ENCODE measurements at regions not wholly inside any gene's neighbourhood (a gene's known extent, or its start where the extent isn't known, plus 50 kb on each side); places are given as distances from the start of the nearest gene placed in this dataset.

DNA sequence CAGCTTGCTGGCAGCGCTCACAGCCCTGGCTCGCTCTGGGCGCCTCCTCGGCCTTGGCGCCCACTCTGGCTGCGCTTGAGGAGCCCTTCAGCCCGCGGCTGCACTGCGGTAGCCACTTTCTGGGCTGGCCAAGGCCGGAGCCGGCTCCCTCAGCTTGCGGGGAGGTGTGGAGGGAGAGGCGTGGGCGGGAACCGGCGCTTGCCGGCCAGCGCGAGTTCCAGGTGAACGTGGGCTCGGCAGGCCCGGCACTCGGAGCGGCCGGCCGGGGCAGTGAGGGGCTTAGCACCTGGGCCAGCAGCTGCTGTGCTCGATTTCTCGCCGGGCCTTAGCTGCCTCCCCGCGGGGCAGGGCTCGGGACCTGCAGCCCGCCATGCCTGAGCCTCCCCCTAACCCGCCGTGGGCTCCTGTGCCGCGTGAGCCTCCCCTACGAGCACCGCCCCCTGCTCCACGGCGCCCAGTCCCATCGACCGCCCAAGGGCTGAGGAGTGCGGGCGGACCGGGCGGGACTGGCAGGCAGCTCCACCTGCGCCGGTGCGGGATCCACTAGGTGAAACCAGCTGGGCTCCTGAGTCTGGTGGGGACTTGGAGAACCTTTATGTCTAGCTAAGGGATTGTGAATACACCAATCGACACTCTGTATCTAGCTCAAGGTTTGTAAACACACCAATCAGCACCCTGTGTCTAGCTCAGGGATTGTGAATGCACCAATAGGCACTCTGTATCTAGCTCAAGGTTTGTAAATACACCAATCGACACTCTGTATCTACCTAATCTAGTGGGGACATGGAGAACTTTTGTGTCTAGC, 1090.1 kb upstream of the TMPRSS15 start (continued):
- TF ChIP-seq NRF1 (conservative IDR thresholded peaks at IDR 0.05 in 1 of 2, IDR thresholded peaks at IDR 0.05 in 1 of 2) = peak; percentile 44 to 53; a peak in 3 of 4 replicates
- TF ChIP-seq POLR2A (conservative IDR thresholded peaks at IDR 0.05) = peak; percentile 46
- TF ChIP-seq EGR1 (conservative IDR thresholded peaks at IDR 0.05) = peak; percentile 85
- TF ChIP-seq RBFOX2 (IDR thresholded peaks at IDR 0.05; ENCODE audit: low read depth, low read length) = peak; percentile 71
- TF ChIP-seq CC2D1A (IDR thresholded peaks at IDR 0.05) = peak; percentile 75
- peak; percentile 20 for TF ChIP-seq TAF1 (IDR thresholded peaks at IDR 0.05; ENCODE audit: control insufficient read depth, extremely low read depth, insufficient read depth, low read length, severe bottlenecking)
- TF ChIP-seq EP400 (IDR thresholded peaks at IDR 0.05) = peak; percentile 57; the same call in 1 of the 2 replicates
- peak; percentile 9; the same call in 1 of the 2 replicates for TF ChIP-seq KLF16 (IDR thresholded peaks at IDR 0.05)
- peak; percentile 79 for TF ChIP-seq POLR2G (IDR thresholded peaks at IDR 0.05; ENCODE audit: low read depth, low read length)

DNA sequence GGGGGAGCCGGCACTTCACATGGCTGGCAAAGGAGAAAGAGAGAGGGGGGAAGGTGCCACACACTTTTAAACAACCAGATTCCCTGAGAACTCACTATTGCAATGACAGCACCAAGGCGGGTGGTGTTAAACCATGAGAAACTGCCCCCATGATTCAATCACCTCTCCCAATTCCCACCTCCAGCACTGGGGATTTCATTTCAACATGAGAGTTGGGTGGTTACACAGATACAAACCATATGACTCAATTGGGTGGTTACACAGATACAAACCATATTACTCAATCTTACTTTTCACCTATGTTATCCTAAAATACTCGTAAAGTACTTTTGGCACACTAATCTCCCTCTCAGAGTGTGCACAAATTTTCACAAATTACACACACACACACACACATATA, 1097.5 kb upstream of the TMPRSS15 start:
- no peak overlapping the region for H3K4me3 ChIP-seq
- H2AFZ ChIP-seq (ENCODE audit: low read depth, low read length) = no peak overlapping the region
- WGBS (ENCODE audit: insufficient coverage, low coverage, missing lambda C conversion rate) = 31% methylated on average over 3 of the region's 3 CpGs
- ChIA-PET CTCF (ENCODE audit: low intra/inter-chr PET ratio) (no interaction called here), POLR2A (no interaction called here)
- BruUV-seq (replicated peaks) = no TSS peak
- no peak overlapping the region for H3K27ac ChIP-seq (ENCODE audit: extremely low read depth, low read depth, low read length)
- H3K79me2 ChIP-seq (ENCODE audit: control insufficient read depth, insufficient read depth, low read length) = no peaks in the 10 kb centered on the region
- H4K20me1 ChIP-seq (replicated peaks; ENCODE audit: control insufficient read depth, insufficient read depth, low read length) = no peaks in the 10 kb centered on the region
- H3K4me1 ChIP-seq (replicated peaks in 1 of 2; ENCODE audit: control insufficient read depth in 2 of 2, insufficient read depth in 2 of 2, low read length in 2 of 2) = no peaks in the 10 kb centered on the region
- FAIRE-seq = no peak
- no peak for DNase-seq (ENCODE audit: extremely low read depth in 1 of 4, low spot score in 3 of 4)
- no peak overlapping the region for H3K4me2 ChIP-seq (ENCODE audit: insufficient read depth, low read length)
- H3K27me3 ChIP-seq (ENCODE audit: control insufficient read depth in 2 of 2, insufficient read depth in 2 of 2, low read length in 2 of 2) = no peaks in the 10 kb centered on the region
- no peaks in the 10 kb centered on the region for H3K36me3 ChIP-seq (ENCODE audit: control insufficient read depth, insufficient read depth, low read length)
- ATAC-seq = no peak
- intact Hi-C loops (cut with micrococcal nuclease) = no loop called here
- H3K9me1 ChIP-seq (ENCODE audit: control insufficient read depth, insufficient read depth, low read length) = no peaks in the 10 kb centered on the region
- H3K9ac ChIP-seq (ENCODE audit: insufficient read depth in 1 of 2, low read depth in 2 of 2, low read length in 2 of 2) = no peak overlapping the region
- H3K9me3 ChIP-seq (replicated peaks; ENCODE audit: control insufficient read depth, insufficient read depth, low read depth, low read length) = no peaks in the 10 kb centered on the region
- in situ Hi-C loops (cut with MboI) = no loop called here
- TF ChIP-seq, protein P1, sequence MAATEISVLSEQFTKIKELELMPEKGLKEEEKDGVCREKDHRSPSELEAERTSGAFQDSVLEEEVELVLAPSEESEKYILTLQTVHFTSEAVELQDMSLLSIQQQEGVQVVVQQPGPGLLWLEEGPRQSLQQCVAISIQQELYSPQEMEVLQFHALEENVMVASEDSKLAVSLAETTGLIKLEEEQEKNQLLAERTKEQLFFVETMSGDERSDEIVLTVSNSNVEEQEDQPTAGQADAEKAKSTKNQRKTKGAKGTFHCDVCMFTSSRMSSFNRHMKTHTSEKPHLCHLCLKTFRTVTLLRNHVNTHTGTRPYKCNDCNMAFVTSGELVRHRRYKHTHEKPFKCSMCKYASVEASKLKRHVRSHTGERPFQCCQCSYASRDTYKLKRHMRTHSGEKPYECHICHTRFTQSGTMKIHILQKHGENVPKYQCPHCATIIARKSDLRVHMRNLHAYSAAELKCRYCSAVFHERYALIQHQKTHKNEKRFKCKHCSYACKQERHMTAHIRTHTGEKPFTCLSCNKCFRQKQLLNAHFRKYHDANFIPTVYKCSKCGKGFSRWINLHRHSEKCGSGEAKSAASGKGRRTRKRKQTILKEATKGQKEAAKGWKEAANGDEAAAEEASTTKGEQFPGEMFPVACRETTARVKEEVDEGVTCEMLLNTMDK (IDR thresholded peaks at IDR 0.05; ENCODE audit: borderline replicate concordance, insufficient read depth, low read depth, low read length, poor library complexity, severe bottlenecking) = no peak
- TF ChIP-seq, protein P2, sequence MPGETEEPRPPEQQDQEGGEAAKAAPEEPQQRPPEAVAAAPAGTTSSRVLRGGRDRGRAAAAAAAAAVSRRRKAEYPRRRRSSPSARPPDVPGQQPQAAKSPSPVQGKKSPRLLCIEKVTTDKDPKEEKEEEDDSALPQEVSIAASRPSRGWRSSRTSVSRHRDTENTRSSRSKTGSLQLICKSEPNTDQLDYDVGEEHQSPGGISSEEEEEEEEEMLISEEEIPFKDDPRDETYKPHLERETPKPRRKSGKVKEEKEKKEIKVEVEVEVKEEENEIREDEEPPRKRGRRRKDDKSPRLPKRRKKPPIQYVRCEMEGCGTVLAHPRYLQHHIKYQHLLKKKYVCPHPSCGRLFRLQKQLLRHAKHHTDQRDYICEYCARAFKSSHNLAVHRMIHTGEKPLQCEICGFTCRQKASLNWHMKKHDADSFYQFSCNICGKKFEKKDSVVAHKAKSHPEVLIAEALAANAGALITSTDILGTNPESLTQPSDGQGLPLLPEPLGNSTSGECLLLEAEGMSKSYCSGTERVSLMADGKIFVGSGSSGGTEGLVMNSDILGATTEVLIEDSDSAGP (CRISPR knock-in tag; IDR thresholded peaks at IDR 0.05) = no peak
- TF ChIP-seq, protein P3, sequence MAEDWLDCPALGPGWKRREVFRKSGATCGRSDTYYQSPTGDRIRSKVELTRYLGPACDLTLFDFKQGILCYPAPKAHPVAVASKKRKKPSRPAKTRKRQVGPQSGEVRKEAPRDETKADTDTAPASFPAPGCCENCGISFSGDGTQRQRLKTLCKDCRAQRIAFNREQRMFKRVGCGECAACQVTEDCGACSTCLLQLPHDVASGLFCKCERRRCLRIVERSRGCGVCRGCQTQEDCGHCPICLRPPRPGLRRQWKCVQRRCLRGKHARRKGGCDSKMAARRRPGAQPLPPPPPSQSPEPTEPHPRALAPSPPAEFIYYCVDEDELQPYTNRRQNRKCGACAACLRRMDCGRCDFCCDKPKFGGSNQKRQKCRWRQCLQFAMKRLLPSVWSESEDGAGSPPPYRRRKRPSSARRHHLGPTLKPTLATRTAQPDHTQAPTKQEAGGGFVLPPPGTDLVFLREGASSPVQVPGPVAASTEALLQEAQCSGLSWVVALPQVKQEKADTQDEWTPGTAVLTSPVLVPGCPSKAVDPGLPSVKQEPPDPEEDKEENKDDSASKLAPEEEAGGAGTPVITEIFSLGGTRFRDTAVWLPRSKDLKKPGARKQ (CRISPR knock-in tag; IDR thresholded peaks at IDR 0.05) = no peak
- TF ChIP-seq GABPB1 (CRISPR knock-in tag; IDR thresholded peaks at IDR 0.05) = no peak
- no peak for TF ChIP-seq CHD1 (IDR thresholded peaks at IDR 0.05; ENCODE audit: low read length)
- TF ChIP-seq ZNF197 (CRISPR knock-in tag; IDR thresholded peaks at IDR 0.05; ENCODE audit: low read depth) = no peak
- TF ChIP-seq BRD4 (IDR thresholded peaks at IDR 0.05) = no peak
- no peak for TF ChIP-seq SETDB1 (IDR thresholded peaks at IDR 0.05; ENCODE audit: low read length)

Data from K562 (cell line).